H1 (cell line): ENCODE measurements at regions not wholly inside any gene's neighbourhood (a gene's known extent, or its start where the extent isn't known, plus 50 kb on each side); places are given as distances from the start of the nearest gene placed in this dataset.

ENCODE experiments used
- CTCF ChIA-PET: fragments of 300-600 bp; sonication (Branson Sonifier 250); formaldehyde crosslinking; loops from one replicate; lab custom pipeline; 2021; ENCODE audit not compliant: partially characterized antibody; lab: Charles Lee
- POLR2A ChIA-PET: fragments of 300-600 bp; sonication (Branson Sonifier 250); formaldehyde crosslinking; loops from one replicate; lab custom pipeline; 2021; ENCODE audit warnings: inconsistent platforms; ENCODE audit not compliant: partially characterized antibody; lab: Charles Lee
- DNase-seq, 2 experiments: peaks; one replicate each; pipeline versions ENCODE4 v3.0.0 to v3.0.0-alpha.2; 2010 to 2022; ENCODE audit warnings: low spot score in 2 of 2, low read depth in 1 of 2, mixed read lengths in 1 of 2
- FAIRE-seq: peaks from 2 replicates; lab custom pipeline; 2011; peaks lifted over from hg19 to GRCh38; lab: Jason Lieb, UNC
- H2AFZ ChIP-seq: 2 replicates; pipeline ENCODE4 v1.8.1; 2012; ENCODE audit warnings: low read length, inconsistent platforms
- H2AK5ac ChIP-seq: 2 replicates; pipeline ENCODE4 v1.6.1; 2013; ENCODE audit warnings: low read depth, low read length
- H2BK120ac ChIP-seq: replicated peaks from 2 replicates; pipeline ENCODE3; 2013; ENCODE audit warnings: low read depth, low read length, inconsistent platforms
- H2BK12ac ChIP-seq: 2 replicates; pipeline ENCODE4 v1.6.1; 2013; ENCODE audit warnings: low read depth, low read length
- H2BK15ac ChIP-seq: 2 replicates; pipeline ENCODE4 v1.6.1; 2013; ENCODE audit warnings: low read length
- H2BK20ac ChIP-seq: 2 replicates; pipeline ENCODE4 v1.6.1; 2013; ENCODE audit warnings: low read length
- H2BK5ac ChIP-seq: 2 replicates; pipeline ENCODE4 v1.6.1; 2013; ENCODE audit warnings: low read depth, low read length
- H3K14ac ChIP-seq: 2 replicates; pipeline ENCODE4 v1.6.1; 2013; ENCODE audit warnings: inconsistent platforms; ENCODE audit not compliant: insufficient read length
- H3K18ac ChIP-seq: 2 replicates; pipeline ENCODE4 v1.6.1; 2013; ENCODE audit warnings: low read length; ENCODE audit errors: extremely low read depth
- H3K23ac ChIP-seq: 2 replicates; pipeline ENCODE4 v1.6.1; 2013; ENCODE audit warnings: inconsistent platforms; ENCODE audit not compliant: insufficient read length
- H3K23me2 ChIP-seq: 2 replicates; pipeline ENCODE4 v1.6.1; 2013; ENCODE audit warnings: low read depth, low read length
- H3K27ac ChIP-seq: 2 replicates; pipeline ENCODE4 v1.6.1; 2011; ENCODE audit warnings: low read depth, low read length, inconsistent platforms
- H3K27me3 ChIP-seq, 4 experiments: replicated peaks in 1 of 4; 1 replicate in 1 of 4; 2 replicates in 3 of 4; pipeline versions ENCODE4 v1.6.1 to v1.8.1; 2011 to 2013; ENCODE audit warnings: low read length in 3 of 4, mild to moderate bottlenecking in 3 of 4, inconsistent platforms in 2 of 4, mixed read lengths in 2 of 4, moderate library complexity in 1 of 4; ENCODE audit not compliant: control insufficient read depth in 3 of 4, insufficient read depth in 3 of 4; ENCODE audit errors: extremely low read depth in 1 of 4
- H3K36me3 ChIP-seq, 4 experiments: 2 replicates each; pipeline versions ENCODE4 v1.6.1 to v1.8.1; 2011 to 2013; ENCODE audit warnings: mild to moderate bottlenecking in 4 of 4, low read length in 3 of 4, moderate library complexity in 2 of 4, control low read depth in 1 of 4, inconsistent platforms in 1 of 4; ENCODE audit not compliant: insufficient read depth in 4 of 4, control insufficient read depth in 2 of 4
- H3K4ac ChIP-seq: replicated peaks from 2 replicates; pipeline ENCODE3; 2013; ENCODE audit warnings: low read length, low read depth, mixed read lengths, inconsistent platforms; ENCODE audit not compliant: insufficient read length
- H3K4me1 ChIP-seq, 4 experiments: replicated peaks in 1 of 4; 1 replicate in 1 of 4; 2 replicates in 3 of 4; pipeline versions ENCODE4 v1.6.1 to v1.8.1; 2011 to 2013; ENCODE audit warnings: low read length in 3 of 4, inconsistent platforms in 2 of 4, mixed read lengths in 1 of 4; ENCODE audit not compliant: insufficient read depth in 4 of 4, control insufficient read depth in 3 of 4
- H3K4me2 ChIP-seq, 2 experiments: 2 replicates each; pipeline versions ENCODE4 v1.6.1 to v1.8.1; 2011 to 2013; ENCODE audit warnings: low read depth in 2 of 2, low read length in 2 of 2, control low read depth in 1 of 2, inconsistent platforms in 1 of 2, mild to moderate bottlenecking in 1 of 2; ENCODE audit not compliant: insufficient read depth in 1 of 2
- H3K4me3 ChIP-seq, 4 experiments: fragments of 200-600, 300-600 bp in 1 of 4; sonication (generic), shearing (Covaris generic), sonication (Bioruptor Twin) in 1 of 4; 2 replicates each; pipeline versions ENCODE4 v1.5.1 to v1.8.1; 2011 to 2016; ENCODE audit warnings: low read length in 4 of 4, low read depth in 3 of 4, control low read depth in 2 of 4, inconsistent platforms in 2 of 4, mild to moderate bottlenecking in 2 of 4, mixed read lengths in 1 of 4, moderate library complexity in 1 of 4; ENCODE audit not compliant: insufficient read depth in 2 of 4; ENCODE audit errors: extremely low read depth in 1 of 4
- H3K56ac ChIP-seq: replicated peaks from 2 replicates; pipeline ENCODE3; 2013; ENCODE audit warnings: low read depth, mild to moderate bottlenecking, mixed read lengths, low read length, inconsistent platforms; ENCODE audit not compliant: insufficient read length
- H3K79me1 ChIP-seq: 2 replicates; pipeline ENCODE4 v1.6.1; 2013; ENCODE audit warnings: low read depth, low read length, control low read depth
- H3K79me2 ChIP-seq, 2 experiments: 2 replicates each; pipeline versions ENCODE4 v1.6.1 to v1.8.1; 2012 to 2013; ENCODE audit warnings: low read length in 2 of 2, mild to moderate bottlenecking in 2 of 2, inconsistent platforms in 1 of 2; ENCODE audit not compliant: insufficient read depth in 2 of 2, control insufficient read depth in 1 of 2
- H3K9ac ChIP-seq, 4 experiments: replicated peaks in 1 of 4; 1 replicate in 1 of 4; 2 replicates in 3 of 4; pipeline versions ENCODE4 v1.6.1 to v1.8.1; 2011 to 2013; ENCODE audit warnings: low read depth in 3 of 4, low read length in 3 of 4, control low read depth in 2 of 4, mild to moderate bottlenecking in 2 of 4, moderate library complexity in 2 of 4, inconsistent platforms in 1 of 4; ENCODE audit errors: extremely low read depth in 1 of 4
- H3K9me3 ChIP-seq, 2 experiments: 2 replicates each; pipeline versions ENCODE4 v1.6.1 to v1.8.1; 2012 to 2013; ENCODE audit warnings: mild to moderate bottlenecking in 2 of 2, moderate library complexity in 2 of 2, control low read depth in 1 of 2, inconsistent platforms in 1 of 2, low read depth in 1 of 2, low read length in 1 of 2, mixed read lengths in 1 of 2; ENCODE audit not compliant: insufficient read depth in 2 of 2
- H4K20me1 ChIP-seq, 2 experiments: replicated peaks in 1 of 2; 2 replicates each; pipeline versions ENCODE3 to v1.8.1; 2011 to 2013; ENCODE audit warnings: inconsistent platforms in 2 of 2, low read length in 2 of 2, mild to moderate bottlenecking in 1 of 2; ENCODE audit not compliant: insufficient read depth in 2 of 2, control insufficient read depth in 1 of 2
- H4K5ac ChIP-seq: 2 replicates; pipeline ENCODE4 v1.6.1; 2013; ENCODE audit warnings: low read length, low read depth, mixed read lengths, inconsistent platforms; ENCODE audit not compliant: insufficient read length
- H4K8ac ChIP-seq: 2 replicates; pipeline ENCODE4 v1.8.0; 2013; ENCODE audit warnings: mild to moderate bottlenecking, moderate library complexity, low read length, inconsistent platforms; ENCODE audit not compliant: insufficient read depth; ENCODE audit errors: extremely low read depth
- H4K91ac ChIP-seq: replicated peaks from 2 replicates; pipeline ENCODE3; 2013; ENCODE audit warnings: low read length, mixed read lengths, inconsistent platforms; ENCODE audit not compliant: insufficient read length
- CHD7 ChIP-seq: fragments of 300-600 bp; sonication (generic); IDR thresholded peaks from 2 replicates; pipeline ENCODE4 v1.7.1; 2012; ENCODE audit warnings: low read length, moderate library complexity, mild to moderate bottlenecking, inconsistent platforms; ENCODE audit not compliant: insufficient replicate concordance
- WGBS, 2 experiments: shearing (Covaris generic) in 1 of 2; methylation state at CpG; one replicate each; pipeline versions ENCODE4 v1.1.6 to v1.1.7; 2013 to 2015; ENCODE audit warnings: low lambda C conversion rate in 2 of 2, mixed read lengths in 2 of 2, inconsistent platforms in 1 of 2, low coverage in 1 of 2, missing lambda C conversion rate in 1 of 2; ENCODE audit not compliant: insufficient replicate concordance in 2 of 2, insufficient coverage in 1 of 2, insufficient read length in 1 of 2; ENCODE audit errors: extremely low coverage in 1 of 2, missing lambda C conversion rate in 1 of 2; 5-methylcytosine and 5-hydroxymethylcytosine counted together

DNA sequence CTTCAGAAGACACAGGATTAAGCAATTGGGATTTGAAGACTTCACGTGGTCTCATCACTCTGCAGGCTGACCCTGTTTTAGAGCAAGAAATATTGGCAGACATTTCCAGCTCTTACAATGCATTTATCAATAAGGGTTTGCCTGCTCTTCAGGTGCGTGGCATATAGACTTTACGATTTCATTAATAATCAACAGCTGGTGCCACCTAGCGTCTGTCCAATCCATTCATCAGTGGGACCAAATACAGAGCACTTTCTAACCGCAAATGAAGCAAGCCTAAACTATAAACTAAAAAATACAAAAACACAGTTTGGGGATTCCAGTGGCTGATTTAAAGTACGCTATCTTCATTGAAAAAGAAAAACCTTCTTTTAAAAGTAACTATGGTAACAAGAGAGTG lies 125.4 kb upstream of the DMD start:
- Histone ChIP-seq H3K14ac (no peak overlapping the region), H3K9me3 (no peaks in the 10 kb centered on the region), H3K79me2 (no peaks in the 10 kb centered on the region), H2BK120ac (no peak overlapping the region), H3K27ac (no peak overlapping the region), H3K4me2 (no peak overlapping the region), H2BK5ac (no peak overlapping the region), H3K56ac (no peak overlapping the region), H2BK12ac (no peak overlapping the region), H3K27me3 (no peaks in the 10 kb centered on the region), H3K79me1 (no peaks in the 10 kb centered on the region), H2BK20ac (no peak overlapping the region), H3K4me1 (no peaks in the 10 kb centered on the region), H3K23ac (no peak overlapping the region), H4K20me1 (no peaks in the 10 kb centered on the region), H2AFZ (peak overlapping the region; percentile 53; the same call in 1 of the 2 replicates), H4K5ac (no peak overlapping the region), H2AK5ac (no peak overlapping the region), H3K36me3 (no peaks in the 10 kb centered on the region), H3K18ac (no peak overlapping the region), H3K4ac (no peak overlapping the region), H2BK15ac (no peak overlapping the region), H3K9ac (no peak overlapping the region), H3K23me2 (no peaks in the 10 kb centered on the region), H4K8ac (no peak overlapping the region), H3K4me3 (no peak overlapping the region), H4K91ac (no peak overlapping the region)
- FAIRE-seq = no peak
- WGBS, 2 experiments = 55% methylated on average over 6 of the region's 6 CpGs; no CpG with 5 or more reads in 1 of the 2 experiments
- DNase-seq = no peak
- ChIA-PET CTCF (interaction anchor here (1.8 kb wide), 1 partner anchor 15 kb away, joined by 6 read pairs; no protein-coding TSS in a partner anchor), POLR2A (no interaction called here)
- TF ChIP-seq CHD7 = no peak
